ACC112 (cell line): ENCODE measurements at regions not wholly inside any gene's neighbourhood (a gene's known extent, or its start where the extent isn't known, plus 50 kb on each side); places are given as distances from the start of the nearest gene placed in this dataset.

ENCODE experiments used
- H2AFZ ChIP-seq: fragments of 200-600 bp; sonication (generic); one replicate; pipeline ENCODE4 v1.6.0; 2017; ENCODE audit warnings: antibody characterized with exemption, low read length; ENCODE audit not compliant: unreplicated experiment
- H3K27ac ChIP-seq: fragments of 200-600 bp; sonication (generic); 2 replicates; pipeline ENCODE4 v1.5.1; 2014; ENCODE audit warnings: low read depth, mild to moderate bottlenecking, antibody characterized with exemption, low read length, moderate library complexity
- H3K27me3 ChIP-seq: fragments of 200-600 bp; sonication (generic); 2 replicates; pipeline ENCODE4 v1.6.1; 2014; ENCODE audit warnings: mild to moderate bottlenecking, antibody characterized with exemption, low read length, moderate library complexity, mixed read lengths; ENCODE audit not compliant: insufficient read depth
- H3K36me3 ChIP-seq: fragments of 200-600 bp; sonication (generic); 2 replicates; pipeline ENCODE4 v1.6.1; 2016; ENCODE audit warnings: mild to moderate bottlenecking, antibody characterized with exemption, low read length, moderate library complexity, mixed read lengths; ENCODE audit not compliant: insufficient read depth
- H3K4me1 ChIP-seq: fragments of 200-600 bp; sonication (generic); one replicate; pipeline ENCODE4 v1.6.1; 2016; ENCODE audit warnings: low read length, mixed read lengths; ENCODE audit not compliant: insufficient read depth, unreplicated experiment, control insufficient read depth
- H3K4me3 ChIP-seq: fragments of 200-600 bp; sonication (generic); 2 replicates; pipeline ENCODE4 v1.5.1; 2014; ENCODE audit warnings: mild to moderate bottlenecking, low read depth, low read length
- H3K79me2 ChIP-seq: fragments of 200-600 bp; sonication (generic); one replicate; pipeline ENCODE4 v1.6.0; 2016; ENCODE audit warnings: low read length; ENCODE audit not compliant: control insufficient read depth, unreplicated experiment, insufficient read depth

DNA sequence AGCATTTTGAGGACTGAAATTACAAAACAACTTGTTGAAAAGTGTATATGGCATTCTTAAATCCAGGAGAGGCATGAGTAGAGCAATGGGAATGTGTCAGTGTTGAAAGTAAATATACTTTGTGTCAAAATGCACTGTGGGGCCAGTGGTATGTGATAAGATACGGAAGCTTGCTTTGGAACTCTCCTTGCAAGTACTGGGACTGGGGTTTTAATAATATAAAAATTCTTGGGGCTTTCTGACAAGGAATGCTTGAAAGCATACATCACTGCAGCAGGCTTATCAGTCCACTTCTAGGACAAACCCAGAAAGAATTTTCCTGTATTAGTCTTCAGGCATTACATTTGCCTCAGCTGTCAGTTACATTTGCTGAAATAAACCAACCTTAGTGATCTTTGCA lies 472.8 kb upstream of the FZD8 start:
- Histone ChIP-seq H3K27ac (no peak overlapping the region), H3K27me3 (no peaks in the 10 kb centered on the region), H3K4me3 (no peak overlapping the region), H3K4me1 (no peaks in the 10 kb centered on the region), H3K79me2 (no peaks in the 10 kb centered on the region), H2AFZ (no peak overlapping the region), H3K36me3 (no peaks in the 10 kb centered on the region)

DNA sequence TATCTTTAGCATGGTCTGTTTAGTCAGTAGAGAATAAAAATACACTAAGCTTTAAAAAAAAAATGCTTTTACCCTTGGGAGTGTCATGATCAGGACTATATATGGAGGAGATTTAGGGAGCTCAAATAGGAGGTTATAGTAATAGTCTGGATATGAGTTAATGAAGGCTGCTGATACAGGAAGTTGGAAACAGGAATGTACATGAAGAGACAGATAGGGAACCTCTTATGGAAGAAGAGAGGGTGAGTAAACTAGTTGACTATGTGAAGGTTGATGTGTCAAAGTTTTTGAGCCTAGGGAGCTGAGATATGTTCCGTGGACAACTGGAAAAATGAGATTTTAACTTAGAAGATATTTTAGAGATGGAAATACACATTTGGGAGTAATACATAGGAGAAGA lies 472.0 kb upstream of the FZD8 start:
- Histone ChIP-seq H3K27me3 (no peaks in the 10 kb centered on the region), H3K27ac (no peak overlapping the region), H3K36me3 (no peaks in the 10 kb centered on the region)

DNA sequence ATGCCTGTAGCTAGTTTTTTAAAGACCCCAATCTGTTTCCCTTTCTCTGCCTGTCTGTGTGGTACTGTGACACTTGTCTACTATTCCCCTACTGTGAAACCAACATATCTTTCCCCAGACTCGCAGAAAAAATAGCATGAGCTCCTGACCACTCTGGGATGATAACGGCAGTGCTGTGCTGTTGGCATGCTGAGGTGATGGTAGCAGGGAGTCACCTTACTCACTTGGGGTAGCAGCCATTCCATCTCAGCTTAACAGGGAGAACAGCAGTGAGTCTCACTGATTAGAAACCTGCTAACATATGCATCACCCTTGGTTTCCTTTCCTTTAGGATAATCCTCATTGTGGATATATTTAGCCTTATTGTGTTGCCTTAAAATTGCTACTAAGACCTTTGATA lies 469.6 kb upstream of the FZD8 start:
- no peaks in the 10 kb centered on the region for H3K36me3 ChIP-seq
- no peaks in the 10 kb centered on the region for H3K79me2 ChIP-seq
- H3K27ac ChIP-seq: no peak overlapping the region
- H3K4me3 ChIP-seq: no peak overlapping the region
- H2AFZ ChIP-seq: no peak overlapping the region
- no peaks in the 10 kb centered on the region for H3K27me3 ChIP-seq
- H3K4me1 ChIP-seq: no peaks in the 10 kb centered on the region

More for the DNA sequence above, 472.0 kb upstream of the FZD8 start:
- Histone ChIP-seq H3K4me3 (no peak overlapping the region), H3K79me2 (no peaks in the 10 kb centered on the region), H2AFZ (no peak overlapping the region), H3K4me1 (no peaks in the 10 kb centered on the region)

DNA sequence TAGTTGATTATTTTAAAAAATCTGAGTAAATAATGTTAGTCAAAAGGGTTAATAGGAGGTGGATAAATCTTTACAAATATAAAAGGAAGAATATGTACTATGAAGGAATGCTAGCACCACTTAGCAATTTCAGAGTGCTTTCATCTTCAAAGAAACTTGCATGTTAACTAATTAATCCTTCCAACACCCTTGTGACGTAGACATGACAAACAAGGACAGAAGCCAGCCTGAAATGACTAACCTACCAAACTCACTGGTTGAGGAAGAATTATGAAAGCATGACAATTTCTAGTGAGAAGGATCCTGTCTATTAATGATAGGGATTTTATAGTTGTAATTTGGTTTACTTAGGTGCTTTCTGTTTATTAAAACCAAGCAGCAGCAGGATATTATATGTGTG lies 468.0 kb upstream of the FZD8 start:
- H3K27ac ChIP-seq: no peak overlapping the region
- no peaks in the 10 kb centered on the region for H3K27me3 ChIP-seq
- no peaks in the 10 kb centered on the region for H3K36me3 ChIP-seq
- H2AFZ ChIP-seq: no peak overlapping the region
- H3K4me1 ChIP-seq: no peaks in the 10 kb centered on the region
- H3K4me3 ChIP-seq: no peak overlapping the region
- no peaks in the 10 kb centered on the region for H3K79me2 ChIP-seq

DNA sequence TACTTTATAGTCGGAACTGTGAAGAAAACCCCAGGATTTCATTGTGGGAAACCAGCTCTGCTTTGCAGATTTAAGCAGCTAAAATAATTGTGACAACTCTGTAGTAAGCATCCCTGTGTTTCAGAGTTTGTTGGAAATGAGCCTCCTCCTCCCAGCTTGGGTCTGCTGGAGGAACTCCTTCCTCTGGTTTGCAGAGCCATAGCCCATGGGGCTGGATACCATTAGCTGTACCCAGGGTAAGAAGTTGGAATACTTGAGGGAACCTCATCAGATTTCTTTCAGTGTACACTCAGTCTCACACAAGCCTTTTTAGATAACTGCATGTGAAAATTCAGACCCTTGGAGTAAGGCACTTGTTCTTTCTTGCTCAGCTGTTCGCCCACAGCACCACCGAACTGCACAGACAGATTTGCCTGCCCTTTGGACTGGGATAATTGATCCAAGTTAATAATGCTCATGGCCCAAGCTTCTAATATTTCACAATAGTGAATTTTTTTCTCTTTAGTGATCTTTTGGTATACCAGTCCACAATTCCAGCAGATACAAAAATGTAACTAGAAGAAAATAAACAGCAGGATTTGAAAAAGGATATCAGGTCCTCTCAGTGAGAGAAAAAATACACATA lies 467.4 kb upstream of the FZD8 start:
- H3K4me1 ChIP-seq: no peaks in the 10 kb centered on the region
- H3K36me3 ChIP-seq: no peaks in the 10 kb centered on the region
- H3K27ac ChIP-seq: no peak overlapping the region
- H3K27me3 ChIP-seq: no peaks in the 10 kb centered on the region
- no peaks in the 10 kb centered on the region for H3K79me2 ChIP-seq
- no peak overlapping the region for H3K4me3 ChIP-seq
- no peak overlapping the region for H2AFZ ChIP-seq

DNA sequence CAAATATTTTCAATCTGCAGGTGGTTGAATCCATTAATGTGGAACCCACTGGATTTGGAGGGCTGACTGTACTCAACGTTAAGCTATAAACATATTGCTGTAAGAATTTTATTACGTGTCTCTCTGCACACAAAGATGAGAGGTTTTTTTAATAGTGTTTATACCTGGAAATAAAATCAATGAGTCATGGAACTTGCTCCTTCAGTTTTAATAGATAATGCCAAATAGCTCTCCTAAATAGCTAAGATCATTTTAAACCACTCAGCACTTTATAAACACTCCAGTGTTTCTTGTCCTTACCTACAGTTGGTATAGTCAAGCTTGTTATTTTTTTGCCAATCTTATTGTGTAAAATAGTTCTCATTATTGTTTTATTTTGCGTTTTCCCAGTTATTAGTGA lies 455.6 kb upstream of the FZD8 start:
- no peak overlapping the region for H2AFZ ChIP-seq
- H3K79me2 ChIP-seq: no peaks in the 10 kb centered on the region
- no peaks in the 10 kb centered on the region for H3K36me3 ChIP-seq
- H3K27me3 ChIP-seq: no peaks in the 10 kb centered on the region
- no peaks in the 10 kb centered on the region for H3K4me1 ChIP-seq
- no peak overlapping the region for H3K4me3 ChIP-seq
- no peak overlapping the region for H3K27ac ChIP-seq

DNA sequence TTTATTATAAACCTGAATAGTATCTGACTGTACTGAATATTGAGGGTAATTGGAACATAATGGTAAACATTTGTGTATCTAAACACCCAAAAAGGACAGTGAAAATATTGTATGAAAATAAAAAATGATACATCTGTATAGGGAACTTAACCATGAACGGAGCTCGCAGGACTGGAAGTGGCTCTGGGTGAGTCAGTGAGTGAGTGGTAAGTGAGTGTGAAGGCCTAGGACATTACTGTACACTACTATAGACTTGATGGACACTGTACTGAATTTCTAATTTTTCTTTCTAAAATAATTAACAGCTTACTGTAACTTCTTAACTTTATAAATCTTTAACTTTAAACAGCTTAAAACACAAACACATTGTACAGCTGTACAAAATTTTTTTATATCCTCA lies 454.5 kb upstream of the FZD8 start:
- Histone ChIP-seq H3K36me3 (no peaks in the 10 kb centered on the region), H3K27me3 (no peaks in the 10 kb centered on the region), H3K4me1 (no peaks in the 10 kb centered on the region), H3K4me3 (no peak overlapping the region), H3K27ac (no peak overlapping the region), H2AFZ (no peak overlapping the region), H3K79me2 (no peaks in the 10 kb centered on the region)

DNA sequence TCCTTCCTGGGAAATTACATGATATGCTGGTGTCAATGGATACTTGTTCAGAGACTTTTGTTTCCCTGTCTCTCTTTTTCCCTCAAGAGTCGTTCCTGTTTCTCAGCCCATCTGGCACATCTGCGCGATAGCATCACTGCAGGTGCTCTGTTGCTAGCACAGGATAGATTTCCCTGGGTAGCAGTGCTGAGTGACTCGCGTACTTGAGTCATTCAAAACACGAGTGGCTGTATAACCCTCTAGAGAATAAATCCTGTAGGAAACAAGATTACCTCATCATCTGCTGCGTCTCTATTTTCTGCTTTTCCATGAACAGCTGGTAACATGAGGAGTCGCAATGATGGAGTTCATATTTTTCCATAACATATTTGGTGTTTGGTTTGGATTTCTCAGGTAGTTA lies 452.0 kb upstream of the FZD8 start:
- Histone ChIP-seq H3K79me2 (no peaks in the 10 kb centered on the region), H3K27ac (no peak overlapping the region), H3K4me3 (no peak overlapping the region), H2AFZ (no peak overlapping the region), H3K27me3 (no peaks in the 10 kb centered on the region), H3K36me3 (no peaks in the 10 kb centered on the region), H3K4me1 (no peaks in the 10 kb centered on the region)

DNA sequence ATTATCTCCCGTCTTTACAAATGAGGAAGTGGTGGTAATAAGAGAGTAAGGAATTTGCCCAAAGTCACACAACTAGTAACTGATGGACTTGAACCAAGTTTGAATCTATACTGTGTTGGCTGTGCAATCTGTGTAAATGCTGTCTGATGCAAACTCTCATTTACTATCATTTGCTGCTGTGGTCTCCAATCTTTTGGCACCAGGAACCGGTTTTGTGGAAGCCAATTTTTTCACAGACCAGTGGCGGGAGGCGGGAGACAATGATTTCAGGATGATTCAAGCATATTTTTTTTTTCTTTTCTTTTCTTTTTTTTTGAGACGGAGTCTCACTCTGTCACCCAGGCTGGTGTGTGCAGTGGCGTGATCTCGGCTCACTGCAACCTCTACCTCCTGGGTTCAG lies 450.0 kb upstream of the FZD8 start:
- Histone ChIP-seq H3K27ac (no peak overlapping the region), H3K36me3 (no peaks in the 10 kb centered on the region), H2AFZ (no peak overlapping the region), H3K4me3 (no peak overlapping the region), H3K79me2 (no peaks in the 10 kb centered on the region), H3K27me3 (no peaks in the 10 kb centered on the region), H3K4me1 (no peaks in the 10 kb centered on the region)

DNA sequence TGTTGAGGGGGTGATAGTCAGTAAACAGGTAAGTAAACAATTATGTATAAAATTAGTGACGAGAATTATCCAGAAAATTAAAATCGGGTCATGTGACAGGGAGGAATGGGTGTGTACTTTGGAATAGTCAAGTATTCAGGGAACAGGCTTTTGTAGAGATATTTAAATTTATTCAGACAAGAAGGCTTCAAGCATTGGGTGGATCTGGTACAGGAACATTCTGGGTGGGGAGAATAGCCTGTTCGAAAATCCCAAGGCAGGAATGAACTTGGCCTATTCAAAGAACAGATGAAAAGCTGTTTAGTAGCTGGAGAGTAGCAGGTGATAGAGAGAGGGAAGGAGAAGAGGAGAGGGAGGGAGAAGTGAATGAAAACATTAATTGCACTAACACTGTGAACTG lies 448.9 kb upstream of the FZD8 start:
- Histone ChIP-seq H3K4me3 (no peak overlapping the region), H3K36me3 (no peaks in the 10 kb centered on the region), H2AFZ (no peak overlapping the region), H3K27ac (no peak overlapping the region), H3K27me3 (no peaks in the 10 kb centered on the region), H3K4me1 (no peaks in the 10 kb centered on the region), H3K79me2 (no peaks in the 10 kb centered on the region)

DNA sequence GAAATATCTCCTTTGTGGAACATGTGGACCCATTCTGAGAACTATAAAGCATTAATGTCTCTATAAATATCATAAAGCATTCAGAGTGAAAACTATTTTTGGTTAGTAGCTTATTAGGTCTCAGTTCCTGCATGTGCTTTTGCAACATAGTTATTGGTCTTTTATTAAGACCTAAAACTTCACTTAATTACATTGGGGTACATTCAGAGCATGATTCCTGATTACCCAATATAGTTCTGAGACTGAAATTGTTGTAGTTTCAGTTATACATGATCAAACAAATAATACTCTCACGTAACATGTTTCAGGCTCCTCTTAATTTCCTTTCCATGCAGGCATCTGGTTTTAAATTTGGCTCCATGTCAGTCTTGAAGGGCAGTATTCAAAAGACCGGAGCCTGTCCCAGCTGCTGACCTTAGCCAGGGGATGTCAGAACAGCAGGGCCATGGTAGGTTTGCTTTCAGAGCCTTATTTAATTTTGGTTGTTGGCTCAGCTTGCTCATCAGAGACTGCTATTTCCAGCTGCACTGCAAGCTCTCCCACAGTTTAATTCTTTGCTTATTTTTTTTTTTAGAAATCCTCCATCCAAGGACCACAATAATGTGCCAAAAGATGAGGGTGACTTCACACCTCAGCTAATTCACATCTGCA lies 447.8 kb upstream of the FZD8 start:
- Histone ChIP-seq H3K27ac (no peak overlapping the region), H2AFZ (no peak overlapping the region), H3K27me3 (no peaks in the 10 kb centered on the region), H3K36me3 (no peaks in the 10 kb centered on the region), H3K4me3 (no peak overlapping the region), H3K4me1 (no peaks in the 10 kb centered on the region), H3K79me2 (no peaks in the 10 kb centered on the region)
